NCI-H1048 (cell line): ENCODE measurements at regions not wholly inside any gene's neighbourhood (a gene's known extent, or its start where the extent isn't known, plus 50 kb on each side); places are given as distances from the start of the nearest gene placed in this dataset.
"Not testable (repeated sequence)": the region's sequence is repeated elsewhere in the genome, so short reads cannot be mapped to it uniquely, and the experiment has no call there.

ENCODE experiments used
- DNase-seq: peaks from one replicate; lab custom pipeline; 2025; lab: John Stamatoyannopoulos, UW

DNA sequence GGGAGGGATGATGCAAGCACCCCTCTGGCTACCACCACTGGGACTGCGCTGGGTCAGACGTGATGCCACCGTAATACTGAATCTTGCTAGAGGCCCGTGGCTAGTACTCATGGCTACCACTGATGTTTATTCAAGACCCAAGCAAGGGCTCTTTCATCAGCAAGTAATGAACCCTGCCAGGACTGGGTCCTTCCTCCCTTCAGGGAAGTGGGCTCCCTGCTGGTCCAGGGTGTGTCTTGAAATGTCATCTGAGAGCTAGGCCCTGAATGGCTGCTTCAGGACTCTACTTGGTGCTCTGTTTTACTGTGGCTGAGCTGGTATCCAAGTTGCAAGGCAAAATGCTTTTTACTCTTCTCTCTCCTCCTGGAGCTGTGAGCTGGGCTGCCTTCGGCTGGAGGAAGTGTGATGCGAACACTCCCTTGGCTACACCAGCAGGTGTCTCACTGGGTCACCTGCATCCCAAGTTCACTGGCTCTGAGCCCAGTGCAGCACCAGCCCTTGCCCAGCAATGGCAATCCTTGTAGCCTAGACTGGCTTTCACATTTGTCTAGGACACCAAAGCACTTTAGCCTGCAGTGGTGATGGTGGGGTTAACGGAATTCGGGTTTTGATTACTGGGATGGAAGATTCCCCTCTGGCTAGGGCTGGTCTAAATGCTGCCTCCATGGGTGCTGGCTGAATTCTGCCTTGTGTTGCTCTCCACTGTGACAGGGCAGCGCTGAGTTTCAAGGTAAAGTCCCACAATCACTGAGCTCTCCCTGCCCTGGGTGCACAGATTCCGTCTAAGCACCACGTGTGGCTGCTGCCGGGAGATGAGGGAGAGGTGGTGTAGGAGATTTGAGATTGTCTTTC is 98.6 kb downstream of the USP22 start:
- no peak for DNase-seq

DNA sequence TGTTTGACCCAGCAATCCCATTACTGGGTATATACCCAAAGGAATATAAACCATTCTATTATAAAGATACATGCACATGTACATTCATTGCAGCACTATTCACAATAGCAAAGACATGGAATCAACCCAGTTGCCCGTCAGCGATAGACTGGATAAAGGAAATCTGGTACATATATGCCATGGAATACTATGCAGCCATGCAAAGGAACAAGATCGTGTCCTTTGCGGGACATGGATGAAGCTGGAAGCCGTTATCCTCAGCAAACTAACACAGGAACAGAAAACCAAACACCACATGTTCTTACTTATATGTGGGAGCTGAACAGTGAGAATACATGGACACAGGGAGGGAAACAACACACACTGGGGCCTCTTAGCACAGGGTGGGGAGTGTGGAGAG is 95.1 kb downstream of the USP22 start:
- DNase-seq: not testable (repeated sequence)

DNA sequence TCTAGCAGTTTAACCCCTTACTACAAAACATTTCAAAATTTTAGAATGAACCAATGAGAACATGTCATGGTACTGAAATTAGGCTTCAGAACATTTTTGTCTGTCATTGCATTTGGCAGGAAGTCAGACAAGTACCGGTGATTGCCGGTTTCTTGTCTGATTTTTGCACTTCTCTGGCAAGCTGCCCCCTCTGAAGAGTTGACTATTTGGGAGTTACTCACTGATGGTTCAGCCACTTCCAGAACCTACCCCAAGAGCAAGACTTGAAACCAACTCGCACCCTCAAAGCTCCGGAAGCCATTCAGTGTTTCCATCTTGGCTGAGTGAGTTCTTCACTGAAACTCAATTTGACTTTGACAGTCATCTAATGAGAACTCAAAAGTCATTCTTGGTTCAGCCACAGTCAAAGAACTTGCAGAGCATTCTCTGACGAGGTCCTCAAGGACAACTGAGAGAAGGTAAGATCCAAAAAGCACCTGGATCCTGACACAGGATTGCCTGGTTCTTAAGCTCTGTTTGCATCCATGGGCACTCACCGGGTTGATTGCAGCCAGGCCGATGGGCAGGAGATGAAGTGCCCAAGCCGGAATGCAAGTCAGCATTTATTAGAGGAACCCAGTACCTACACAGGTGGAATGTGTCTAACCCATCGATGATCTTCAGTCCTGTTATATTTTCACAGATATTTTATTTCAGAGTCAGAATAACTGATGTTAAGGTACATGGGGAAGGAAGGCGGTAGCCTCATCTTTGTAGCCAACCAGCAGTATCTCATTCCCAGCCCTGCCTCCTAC is 93.6 kb downstream of the USP22 start:
- no peak for DNase-seq
